HFFc6 (cell line): ENCODE measurements at regions not wholly inside any gene's neighbourhood (a gene's known extent, or its start where the extent isn't known, plus 50 kb on each side); places are given as distances from the start of the nearest gene placed in this dataset.

Experiments used
- DNase-seq: peaks from one replicate; pipeline ENCODE4 v3.0.0-alpha.2; 2018
- H3K27ac Mint-ChIP-seq: 2 replicates; pipeline ENCODE4 v1.8.0; 2020; ENCODE audit warnings: mild to moderate bottlenecking, mixed read lengths
- H3K27me3 Mint-ChIP-seq: 2 replicates; pipeline ENCODE4 v1.8.0; 2021; ENCODE audit warnings: mild to moderate bottlenecking, moderate library complexity, mixed read lengths; ENCODE audit not compliant: insufficient read depth
- H3K36me3 Mint-ChIP-seq: 2 replicates; pipeline ENCODE4 v1.8.0; 2021; ENCODE audit warnings: low read depth, mixed read lengths
- H3K4me1 Mint-ChIP-seq: 2 replicates; pipeline ENCODE4 v1.8.0; 2020; ENCODE audit warnings: low read depth, mixed read lengths
- H3K4me3 Mint-ChIP-seq: 2 replicates; pipeline ENCODE4 v1.8.0; 2020; ENCODE audit warnings: mild to moderate bottlenecking, moderate library complexity, mixed read lengths
- H3K9me3 Mint-ChIP-seq: 2 replicates; pipeline ENCODE4 v1.8.0; 2020; ENCODE audit warnings: mild to moderate bottlenecking, mixed read lengths
- CTCF ChIP-seq: fragments of 200-600 bp; sonication (generic); IDR thresholded peaks from 2 replicates; pipeline ENCODE4 v1.5.0; 2021; ENCODE audit warnings: antibody characterized with exemption, mild to moderate bottlenecking

GRCh38 chr2:5474716-5475115, 217.5 kb upstream of the SOX11 start:
- TF ChIP-seq CTCF = no peak
- no peaks in the 10 kb centered on the region for H3K4me1 Mint-ChIP-seq
- no peak for DNase-seq
- no peaks in the 10 kb centered on the region; the same call in 1 of the 2 replicates for H3K27me3 Mint-ChIP-seq
- no peaks in the 10 kb centered on the region; the same call in 1 of the 2 replicates for H3K36me3 Mint-ChIP-seq
- H3K9me3 Mint-ChIP-seq = peaks cover 36% of the 10 kb centered on the region
- no peak overlapping the region for H3K4me3 Mint-ChIP-seq
- no peak overlapping the region for H3K27ac Mint-ChIP-seq

GRCh38 chr2:5479265-5479928, 212.8 kb upstream of the SOX11 start:
- DNase-seq = no peak
- TF ChIP-seq CTCF = no peak
- H3K9me3 Mint-ChIP-seq = peaks cover 36% of the 10 kb centered on the region
- H3K27me3 Mint-ChIP-seq = no peaks in the 10 kb centered on the region
- no peak overlapping the region for H3K4me3 Mint-ChIP-seq
- no peak overlapping the region for H3K27ac Mint-ChIP-seq
- peaks cover 5% of the 10 kb centered on the region; the same call in 1 of the 2 replicates for H3K36me3 Mint-ChIP-seq
- no peaks in the 10 kb centered on the region for H3K4me1 Mint-ChIP-seq

- Mint-ChIP-seq H3K4me3 (no peak overlapping the region), H3K27ac (no peak overlapping the region), H3K9me3 (peaks cover 31% of the 10 kb centered on the region), H3K4me1 (no peaks in the 10 kb centered on the region), H3K27me3 (no peaks in the 10 kb centered on the region), H3K36me3 (peaks cover 10% of the 10 kb centered on the region; the same call in 1 of the 2 replicates)
- no peak for TF ChIP-seq CTCF
- no peak for DNase-seq
Measured at GRCh38 chr2:5482929-5483331, 209.3 kb upstream of the SOX11 start.

GRCh38 chr2:5484868-5485267, 207.3 kb upstream of the SOX11 start:
- Mint-ChIP-seq H3K9me3 (peaks cover 44% of the 10 kb centered on the region), H3K27me3 (no peaks in the 10 kb centered on the region), H3K36me3 (peaks cover 14% of the 10 kb centered on the region; the same call in 1 of the 2 replicates), H3K4me3 (no peak overlapping the region), H3K4me1 (no peaks in the 10 kb centered on the region), H3K27ac (no peak overlapping the region)
- no peak for TF ChIP-seq CTCF
- no peak for DNase-seq

- H3K27ac Mint-ChIP-seq = no peak overlapping the region
- peaks cover 79% of the 10 kb centered on the region for H3K9me3 Mint-ChIP-seq
- H3K36me3 Mint-ChIP-seq = peaks cover 13% of the 10 kb centered on the region; the same call in 1 of the 2 replicates
- no peak overlapping the region for H3K4me3 Mint-ChIP-seq
- no peak for DNase-seq
- no peak for TF ChIP-seq CTCF
- no peaks in the 10 kb centered on the region for H3K4me1 Mint-ChIP-seq
- no peaks in the 10 kb centered on the region for H3K27me3 Mint-ChIP-seq
Measured at GRCh38 chr2:5491523-5491922, 200.7 kb upstream of the SOX11 start.
